H9 (cell line): ENCODE measurements at regions not wholly inside any gene's neighbourhood (a gene's known extent, or its start where the extent isn't known, plus 50 kb on each side); places are given as distances from the start of the nearest gene placed in this dataset.

Experiments used
- DNase-seq: peaks from one replicate; pipeline ENCODE4 v3.0.0-alpha.2; 2017
- H2AFZ ChIP-seq: one replicate; pipeline ENCODE4 v1.6.1; 2013; ENCODE audit warnings: mild to moderate bottlenecking, low read length, control low read depth, moderate library complexity
- H2AK5ac ChIP-seq: 2 replicates; pipeline ENCODE4 v1.6.1; 2013; ENCODE audit warnings: low read length, control low read depth, mixed read lengths; ENCODE audit not compliant: insufficient read length
- H2BK120ac ChIP-seq: one replicate; pipeline ENCODE4 v1.6.1; 2013; ENCODE audit warnings: low read depth, mild to moderate bottlenecking, low read length, control low read depth, inconsistent platforms; ENCODE audit not compliant: poor library complexity, severe bottlenecking
- H2BK12ac ChIP-seq: 2 replicates; pipeline ENCODE4 v1.6.1; 2013; ENCODE audit warnings: low read length, control low read depth, mixed read lengths, low read depth; ENCODE audit not compliant: insufficient read length
- H2BK15ac ChIP-seq: 2 replicates; pipeline ENCODE4 v1.6.1; 2013; ENCODE audit warnings: low read depth, low read length, control low read depth
- H2BK20ac ChIP-seq: one replicate; pipeline ENCODE4 v1.6.1; 2013; ENCODE audit warnings: low read depth, mild to moderate bottlenecking, low read length, control low read depth, inconsistent platforms; ENCODE audit not compliant: poor library complexity, severe bottlenecking
- H2BK5ac ChIP-seq: 2 replicates; pipeline ENCODE4 v1.6.1; 2013; ENCODE audit warnings: low read length, control low read depth, mixed read lengths; ENCODE audit not compliant: insufficient read length
- H3K14ac ChIP-seq: 2 replicates; pipeline ENCODE4 v1.6.1; 2013; ENCODE audit warnings: low read length, control low read depth; ENCODE audit not compliant: insufficient read depth
- H3K18ac ChIP-seq: 2 replicates; pipeline ENCODE4 v1.6.1; 2013; ENCODE audit warnings: low read depth, mild to moderate bottlenecking, mixed read lengths, low read length, control low read depth; ENCODE audit not compliant: insufficient read length
- H3K23ac ChIP-seq: 2 replicates; pipeline ENCODE4 v1.6.1; 2013; ENCODE audit warnings: low read length, control low read depth, mixed read lengths, low read depth; ENCODE audit not compliant: insufficient read length
- H3K23me2 ChIP-seq: 2 replicates; pipeline ENCODE4 v1.6.1; 2013; ENCODE audit warnings: low read depth, mild to moderate bottlenecking, mixed read lengths, low read length, control low read depth; ENCODE audit not compliant: insufficient read length, poor library complexity, severe bottlenecking
- H3K27ac ChIP-seq: 2 replicates; pipeline ENCODE4 v1.5.1; 2013; ENCODE audit warnings: low read length, control low read depth, mixed read lengths, low read depth; ENCODE audit not compliant: insufficient read length
- H3K27me3 ChIP-seq: 2 replicates; pipeline ENCODE4 v1.6.1; 2013; ENCODE audit warnings: low read length, control low read depth, inconsistent platforms; ENCODE audit not compliant: insufficient read depth
- H3K4ac ChIP-seq: 2 replicates; pipeline ENCODE4 v1.6.1; 2013; ENCODE audit warnings: low read depth, mild to moderate bottlenecking, control low read depth, inconsistent platforms, low read length, moderate library complexity
- H3K4me1 ChIP-seq: 2 replicates; pipeline ENCODE4 v1.6.1; 2013; ENCODE audit warnings: low read length, control low read depth, inconsistent platforms; ENCODE audit not compliant: insufficient read depth
- H3K4me2 ChIP-seq: 2 replicates; pipeline ENCODE4 v1.6.1; 2013; ENCODE audit warnings: low read length, control low read depth, mixed read lengths; ENCODE audit not compliant: insufficient read length, insufficient read depth
- H3K56ac ChIP-seq: 2 replicates; pipeline ENCODE4 v1.6.1; 2013; ENCODE audit warnings: low read depth, mild to moderate bottlenecking, mixed read lengths, low read length, control low read depth; ENCODE audit not compliant: insufficient read length
- H3K79me1 ChIP-seq: 2 replicates; pipeline ENCODE4 v1.6.1; 2013; ENCODE audit warnings: low read depth, mild to moderate bottlenecking, moderate library complexity, low read length, control low read depth, inconsistent platforms; ENCODE audit not compliant: insufficient read depth, poor library complexity, severe bottlenecking
- H3K79me2 ChIP-seq: 2 replicates; pipeline ENCODE4 v1.6.1; 2013; ENCODE audit warnings: low read length, control low read depth, inconsistent platforms; ENCODE audit not compliant: insufficient read depth
- H3K9ac ChIP-seq: 2 replicates; pipeline ENCODE4 v1.6.1; 2013; ENCODE audit warnings: low read length, control low read depth, mixed read lengths; ENCODE audit not compliant: insufficient read length; ENCODE audit errors: extremely low read depth
- H3K9me3 ChIP-seq: one replicate; pipeline ENCODE4 v1.6.1; 2013; ENCODE audit warnings: low read depth, low read length, inconsistent platforms; ENCODE audit not compliant: control insufficient read depth
- H3T11ph ChIP-seq: one replicate; pipeline ENCODE4 v1.6.1; 2013; ENCODE audit warnings: mild to moderate bottlenecking, low read length, control low read depth, inconsistent platforms
- H4K20me1 ChIP-seq: one replicate; pipeline ENCODE4 v1.6.1; 2013; ENCODE audit not compliant: control insufficient read depth, insufficient read length, insufficient read depth
- H4K5ac ChIP-seq: 2 replicates; pipeline ENCODE4 v1.6.1; 2013; ENCODE audit warnings: low read depth, mild to moderate bottlenecking, mixed read lengths, low read length, control low read depth; ENCODE audit not compliant: insufficient read length
- H4K8ac ChIP-seq: replicated peaks from 2 replicates; pipeline ENCODE4 v1.6.1; 2013; ENCODE audit warnings: low read length, control low read depth, mixed read lengths, low read depth; ENCODE audit not compliant: insufficient read length
- H4K91ac ChIP-seq: 2 replicates; pipeline ENCODE4 v1.6.1; 2013; ENCODE audit warnings: low read depth, mild to moderate bottlenecking, moderate library complexity, mixed read lengths, low read length, control low read depth; ENCODE audit not compliant: insufficient read length
- H3K27ac Mint-ChIP-seq, 3 experiments: 2 replicates in 2 of 3; 3 replicates in 1 of 3; pipeline ENCODE4 v1.8.0; 2020 to 2021; ENCODE audit warnings: mixed read lengths in 3 of 3, mild to moderate bottlenecking in 1 of 3, moderate library complexity in 1 of 3
- H3K27me3 Mint-ChIP-seq: 2 replicates; pipeline ENCODE4 v1.8.0; 2021; ENCODE audit warnings: low read depth, mild to moderate bottlenecking, moderate library complexity, mixed read lengths
- H3K36me3 Mint-ChIP-seq, 3 experiments: 2 replicates in 2 of 3; 3 replicates in 1 of 3; pipeline ENCODE4 v1.8.0; 2020 to 2021; ENCODE audit warnings: low read depth in 3 of 3, mixed read lengths in 3 of 3; ENCODE audit not compliant: insufficient read depth in 1 of 3
- H3K4me1 Mint-ChIP-seq, 2 experiments: 2 replicates each; pipeline ENCODE4 v1.8.0; 2020; ENCODE audit warnings: mixed read lengths in 2 of 2
- H3K4me3 Mint-ChIP-seq, 2 experiments: 2 replicates in 1 of 2; 3 replicates in 1 of 2; pipeline ENCODE4 v1.8.0; 2020 to 2021; ENCODE audit warnings: mild to moderate bottlenecking in 2 of 2, mixed read lengths in 2 of 2, moderate library complexity in 1 of 2
- H3K9me3 Mint-ChIP-seq, 2 experiments: 2 replicates in 1 of 2; 3 replicates in 1 of 2; pipeline ENCODE4 v1.8.0; 2020; ENCODE audit warnings: mild to moderate bottlenecking in 2 of 2, mixed read lengths in 2 of 2, moderate library complexity in 1 of 2
- WGBS: extraction: QIAGEN DNeasy Blood & Tissue Kit; methylation state at CpG from one replicate; pipeline ENCODE4 v1.1.7; 2013; ENCODE audit warnings: missing lambda C conversion rate, low lambda C conversion rate, mixed read lengths; ENCODE audit not compliant: insufficient read length; ENCODE audit errors: extremely low coverage; 5-methylcytosine and 5-hydroxymethylcytosine counted together
- TF ChIP-seq, protein P1 (sequence below): fragments of 200-600 bp; sonication (generic); conservative IDR thresholded peaks from 3 replicates; pipeline ENCODE4 v1.8.0; 2021; ENCODE audit warnings: antibody characterized with exemption, mild to moderate bottlenecking

GRCh38 chr18:59814891-59815290, 84.9 kb upstream of the PMAIP1 start:
- no peaks in the 10 kb centered on the region for H3K4me1 ChIP-seq
- no CpG with 5 or more reads among the region's 7 CpGs for WGBS
- H3K9me3 ChIP-seq = no peaks in the 10 kb centered on the region
- H3K79me2 ChIP-seq = no peaks in the 10 kb centered on the region
- H3K79me1 ChIP-seq = no peaks in the 10 kb centered on the region
- no peak overlapping the region for H4K5ac ChIP-seq
- H3K27me3 ChIP-seq = no peaks in the 10 kb centered on the region
- H3K23me2 ChIP-seq = no peaks in the 10 kb centered on the region
- no peak overlapping the region for H2BK12ac ChIP-seq
- no peak overlapping the region for H2AFZ ChIP-seq
- no peak overlapping the region for H2AK5ac ChIP-seq
- no peak overlapping the region for H4K8ac ChIP-seq
- H3K4me2 ChIP-seq = no peak overlapping the region
- no peak overlapping the region for H2BK15ac ChIP-seq
- H3K9ac ChIP-seq = no peak overlapping the region
- H4K20me1 ChIP-seq = no peaks in the 10 kb centered on the region
- DNase-seq = no peak
- H3K4me1 Mint-ChIP-seq = no peaks in the 10 kb centered on the region
- H3K4ac ChIP-seq = no peak overlapping the region
- no peak overlapping the region for H3K4me3 Mint-ChIP-seq
- TF ChIP-seq, protein P1, sequence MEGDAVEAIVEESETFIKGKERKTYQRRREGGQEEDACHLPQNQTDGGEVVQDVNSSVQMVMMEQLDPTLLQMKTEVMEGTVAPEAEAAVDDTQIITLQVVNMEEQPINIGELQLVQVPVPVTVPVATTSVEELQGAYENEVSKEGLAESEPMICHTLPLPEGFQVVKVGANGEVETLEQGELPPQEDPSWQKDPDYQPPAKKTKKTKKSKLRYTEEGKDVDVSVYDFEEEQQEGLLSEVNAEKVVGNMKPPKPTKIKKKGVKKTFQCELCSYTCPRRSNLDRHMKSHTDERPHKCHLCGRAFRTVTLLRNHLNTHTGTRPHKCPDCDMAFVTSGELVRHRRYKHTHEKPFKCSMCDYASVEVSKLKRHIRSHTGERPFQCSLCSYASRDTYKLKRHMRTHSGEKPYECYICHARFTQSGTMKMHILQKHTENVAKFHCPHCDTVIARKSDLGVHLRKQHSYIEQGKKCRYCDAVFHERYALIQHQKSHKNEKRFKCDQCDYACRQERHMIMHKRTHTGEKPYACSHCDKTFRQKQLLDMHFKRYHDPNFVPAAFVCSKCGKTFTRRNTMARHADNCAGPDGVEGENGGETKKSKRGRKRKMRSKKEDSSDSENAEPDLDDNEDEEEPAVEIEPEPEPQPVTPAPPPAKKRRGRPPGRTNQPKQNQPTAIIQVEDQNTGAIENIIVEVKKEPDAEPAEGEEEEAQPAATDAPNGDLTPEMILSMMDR = no peak
- no peak overlapping the region for H3K14ac ChIP-seq
- H3K9me3 Mint-ChIP-seq = no peaks in the 10 kb centered on the region; a peak in 1 of 5 replicates
- H2BK20ac ChIP-seq = no peak overlapping the region
- no peak overlapping the region for H3T11ph ChIP-seq
- H3K27ac ChIP-seq = no peak overlapping the region
- H3K27me3 Mint-ChIP-seq = peaks cover 3% of the 10 kb centered on the region; the same call in 1 of the 2 replicates
- no peaks in the 10 kb centered on the region for H3K36me3 Mint-ChIP-seq
- H3K23ac ChIP-seq = no peak overlapping the region
- H3K56ac ChIP-seq = no peak overlapping the region
- H2BK120ac ChIP-seq = no peak overlapping the region
- no peak overlapping the region for H2BK5ac ChIP-seq
- no peak overlapping the region for H3K18ac ChIP-seq
- H4K91ac ChIP-seq = no peak overlapping the region
- no peak overlapping the region for H3K27ac Mint-ChIP-seq
